Ammon's horn (tissue), 1 donor: ENCODE measurements at regions not wholly inside any gene's neighbourhood (a gene's known extent, or its start where the extent isn't known, plus 50 kb on each side); places are given as distances from the start of the nearest gene placed in this dataset.
"Not testable (repeated sequence)": the region's sequence is repeated elsewhere in the genome, so short reads cannot be mapped to it uniquely, and the experiment has no call there.

ENCODE experiments used
- DNase-seq: peaks from one replicate; pipeline ENCODE4 v3.0.0-alpha.2; 2016; ENCODE audit warnings: low spot score

- not testable (repeated sequence) for DNase-seq
Measured at GRCh38 chr2:234693681-234694190, 196.9 kb upstream of the ARL4C start.

- not testable (repeated sequence) for DNase-seq
Measured at GRCh38 chr2:234693191-234693590, 196.3 kb upstream of the ARL4C start.

GRCh38 chr2:234691968-234692955, 195.4 kb upstream of the ARL4C start:
- DNase-seq, result no peak

- DNase-seq, result no peak
Measured at GRCh38 chr2:234691214-234691575, 194.3 kb upstream of the ARL4C start.

GRCh38 chr2:234690569-234691213, 193.8 kb upstream of the ARL4C start:
- no peak for DNase-seq

GRCh38 chr2:234689911-234690379, 193.1 kb upstream of the ARL4C start:
- DNase-seq, result no peak

- DNase-seq, result no peak
Measured at GRCh38 chr2:234687718-234688475, 191.0 kb upstream of the ARL4C start.

- no peak for DNase-seq
Measured at GRCh38 chr2:234686088-234686890, 189.4 kb upstream of the ARL4C start.

- no peak for DNase-seq
Measured at GRCh38 chr2:234684466-234684865, 187.6 kb upstream of the ARL4C start.

- no peak for DNase-seq
Measured at GRCh38 chr2:234683950-234684349, 187.1 kb upstream of the ARL4C start.

GRCh38 chr2:234682492-234683228, 185.8 kb upstream of the ARL4C start:
- no peak for DNase-seq

GRCh38 chr2:234680688-234681619, 184.1 kb upstream of the ARL4C start:
- DNase-seq, result no peak

- no peak for DNase-seq
Measured at GRCh38 chr2:234679741-234680687, 183.1 kb upstream of the ARL4C start.

GRCh38 chr2:234679301-234679740, 182.4 kb upstream of the ARL4C start:
- DNase-seq, result no peak

- no peak for DNase-seq
Measured at GRCh38 chr2:234678711-234679110, 181.8 kb upstream of the ARL4C start.

- DNase-seq, result no peak
Measured at GRCh38 chr2:234677758-234678538, 181.1 kb upstream of the ARL4C start.

- no peak for DNase-seq
Measured at GRCh38 chr2:234676783-234677450, 180.0 kb upstream of the ARL4C start.
